NT2/D1 (cell line): ENCODE measurements at regions not wholly inside any gene's neighbourhood (a gene's known extent, or its start where the extent isn't known, plus 50 kb on each side); places are given as distances from the start of the nearest gene placed in this dataset.

Source experiments
- YY1 ChIP-seq: IDR thresholded peaks from 2 replicates; pipeline ENCODE4 v1.6.1; 2011; ENCODE audit not compliant: insufficient read length, insufficient read depth
- ZNF274 ChIP-seq: IDR thresholded peaks from 2 replicates; pipeline ENCODE4 v1.6.1; 2011; ENCODE audit warnings: mild to moderate bottlenecking, low read depth, low read length

- TF ChIP-seq YY1 = no peak
- no peak for TF ChIP-seq ZNF274
Measured at GRCh38 chr5:166595274-166595951, 1696.0 kb upstream of the WWC1 start.
